ENCODE measurements at regions not wholly inside any gene's neighbourhood (a gene's known extent, or its start where the extent isn't known, plus 50 kb on each side); places are given as distances from the start of the nearest gene placed in this dataset.
"Not testable (repeated sequence)": the region's sequence is repeated elsewhere in the genome, so short reads cannot be mapped to it uniquely, and the experiment has no call there.

GRCh38 chr6:147651-148050 lies 144.6 kb upstream of the DUSP22 start:
- TF ChIP-seq, protein P1, sequence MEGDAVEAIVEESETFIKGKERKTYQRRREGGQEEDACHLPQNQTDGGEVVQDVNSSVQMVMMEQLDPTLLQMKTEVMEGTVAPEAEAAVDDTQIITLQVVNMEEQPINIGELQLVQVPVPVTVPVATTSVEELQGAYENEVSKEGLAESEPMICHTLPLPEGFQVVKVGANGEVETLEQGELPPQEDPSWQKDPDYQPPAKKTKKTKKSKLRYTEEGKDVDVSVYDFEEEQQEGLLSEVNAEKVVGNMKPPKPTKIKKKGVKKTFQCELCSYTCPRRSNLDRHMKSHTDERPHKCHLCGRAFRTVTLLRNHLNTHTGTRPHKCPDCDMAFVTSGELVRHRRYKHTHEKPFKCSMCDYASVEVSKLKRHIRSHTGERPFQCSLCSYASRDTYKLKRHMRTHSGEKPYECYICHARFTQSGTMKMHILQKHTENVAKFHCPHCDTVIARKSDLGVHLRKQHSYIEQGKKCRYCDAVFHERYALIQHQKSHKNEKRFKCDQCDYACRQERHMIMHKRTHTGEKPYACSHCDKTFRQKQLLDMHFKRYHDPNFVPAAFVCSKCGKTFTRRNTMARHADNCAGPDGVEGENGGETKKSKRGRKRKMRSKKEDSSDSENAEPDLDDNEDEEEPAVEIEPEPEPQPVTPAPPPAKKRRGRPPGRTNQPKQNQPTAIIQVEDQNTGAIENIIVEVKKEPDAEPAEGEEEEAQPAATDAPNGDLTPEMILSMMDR (conservative IDR thresholded peaks at IDR 0.05) = not testable (repeated sequence)
- TF ChIP-seq EZH2 (IDR thresholded peaks at IDR 0.05; ENCODE audit: low read depth) = not testable (repeated sequence)

Data from PC-9 (cell line).